Progenitor cell of endocrine pancreas (in vitro differentiated cells): ENCODE measurements at regions not wholly inside any gene's neighbourhood (a gene's known extent, or its start where the extent isn't known, plus 50 kb on each side); places are given as distances from the start of the nearest gene placed in this dataset.

ENCODE experiments used
- DNase-seq: peaks from one replicate; pipeline ENCODE4 v3.0.0; 2021; ENCODE audit warnings: low spot score; ENCODE audit not compliant: unreplicated experiment
- H3K27ac Mint-ChIP-seq: 2 replicates; pipeline ENCODE4 v1.8.0; 2021; ENCODE audit warnings: mild to moderate bottlenecking, moderate library complexity, mixed read lengths
- H3K27me3 Mint-ChIP-seq: 2 replicates; pipeline ENCODE4 v1.8.0; 2021; ENCODE audit warnings: mixed read lengths
- H3K36me3 Mint-ChIP-seq: 2 replicates; pipeline ENCODE4 v1.8.0; 2022; ENCODE audit warnings: mixed read lengths; ENCODE audit not compliant: insufficient read depth
- H3K4me1 Mint-ChIP-seq: 2 replicates; pipeline ENCODE4 v1.8.0; 2021; ENCODE audit warnings: low read depth, mixed read lengths
- H3K4me3 Mint-ChIP-seq: 2 replicates; pipeline ENCODE4 v1.8.0; 2021; ENCODE audit warnings: low read depth, mild to moderate bottlenecking, moderate library complexity, mixed read lengths
- H3K9me3 Mint-ChIP-seq: 2 replicates; pipeline ENCODE4 v1.8.0; 2021; ENCODE audit warnings: low read depth, mixed read lengths
- CTCF ChIP-seq: fragments of 200-600 bp; sonication (generic); IDR thresholded peaks from one replicate; pipeline ENCODE4 v1.5.0; 2021; ENCODE audit warnings: antibody characterized with exemption, mild to moderate bottlenecking; ENCODE audit not compliant: unreplicated experiment

GRCh38 chr14:49159081-49159480 lies 427.1 kb downstream of the RPS29 start:
- no peak overlapping the region for H3K27ac Mint-ChIP-seq
- DNase-seq = no peak
- peaks cover 4% of the 10 kb centered on the region for H3K9me3 Mint-ChIP-seq
- H3K4me3 Mint-ChIP-seq = no peak overlapping the region
- no peaks in the 10 kb centered on the region for H3K36me3 Mint-ChIP-seq
- no peaks in the 10 kb centered on the region for H3K4me1 Mint-ChIP-seq
- H3K27me3 Mint-ChIP-seq = no peaks in the 10 kb centered on the region
- TF ChIP-seq CTCF = no peak

- TF ChIP-seq CTCF = no peak
- H3K4me1 Mint-ChIP-seq = peaks cover 6% of the 10 kb centered on the region
- no peak overlapping the region for H3K27ac Mint-ChIP-seq
- H3K4me3 Mint-ChIP-seq = no peak overlapping the region
- H3K27me3 Mint-ChIP-seq = no peaks in the 10 kb centered on the region
- DNase-seq = no peak
- H3K9me3 Mint-ChIP-seq = no peaks in the 10 kb centered on the region
- H3K36me3 Mint-ChIP-seq = no peaks in the 10 kb centered on the region
Measured at GRCh38 chr14:49139593-49139992, 446.6 kb downstream of the RPS29 start.

- peaks cover 2% of the 10 kb centered on the region for H3K4me1 Mint-ChIP-seq
- H3K4me3 Mint-ChIP-seq = no peak overlapping the region
- TF ChIP-seq CTCF = no peak
- H3K27me3 Mint-ChIP-seq = no peaks in the 10 kb centered on the region
- H3K9me3 Mint-ChIP-seq = peaks cover 6% of the 10 kb centered on the region
- no peak for DNase-seq
- H3K27ac Mint-ChIP-seq = no peak overlapping the region
- H3K36me3 Mint-ChIP-seq = peaks cover 1% of the 10 kb centered on the region
Measured at GRCh38 chr14:49134940-49135339, 451.2 kb downstream of the RPS29 start.

- H3K4me3 Mint-ChIP-seq = no peak overlapping the region
- H3K9me3 Mint-ChIP-seq = no peaks in the 10 kb centered on the region
- DNase-seq = no peak
- H3K4me1 Mint-ChIP-seq = no peaks in the 10 kb centered on the region
- H3K27ac Mint-ChIP-seq = no peak overlapping the region
- H3K36me3 Mint-ChIP-seq = no peaks in the 10 kb centered on the region
- H3K27me3 Mint-ChIP-seq = no peaks in the 10 kb centered on the region
- no peak for TF ChIP-seq CTCF
Measured at GRCh38 chr14:49121246-49121645, 464.9 kb downstream of the RPS29 start.

GRCh38 chr14:49114161-49114893 lies 471.9 kb downstream of the RPS29 start:
- Mint-ChIP-seq H3K4me3 (no peak overlapping the region), H3K9me3 (no peaks in the 10 kb centered on the region), H3K27me3 (peaks cover 3% of the 10 kb centered on the region), H3K4me1 (no peaks in the 10 kb centered on the region), H3K27ac (no peak overlapping the region), H3K36me3 (no peaks in the 10 kb centered on the region)
- no peak for TF ChIP-seq CTCF
- DNase-seq = no peak
